ENCODE measurements at regions not wholly inside any gene's neighbourhood (a gene's known extent, or its start where the extent isn't known, plus 50 kb on each side); places are given as distances from the start of the nearest gene placed in this dataset.

GRCh38 chr3:74332165-74332564 lies 282.3 kb downstream of the CNTN3 start:
- Histone ChIP-seq H3K4me3 (ENCODE audit: low read depth, low read length, poor library complexity, severe bottlenecking) (no peak overlapping the region), H3K4me1 (ENCODE audit: insufficient read depth, low read length, poor library complexity, severe bottlenecking) (no peaks in the 10 kb centered on the region), H3K27ac (ENCODE audit: low read depth, low read length, poor library complexity, severe bottlenecking) (no peak overlapping the region), H3K9me3 (ENCODE audit: low read depth, low read length, poor library complexity, severe bottlenecking) (no peaks in the 10 kb centered on the region), H3K36me3 (ENCODE audit: insufficient read depth, low read length, poor library complexity, severe bottlenecking) (no peaks in the 10 kb centered on the region), H3K27me3 (replicated peaks; ENCODE audit: insufficient read depth, low read depth, low read length, poor library complexity) (no peaks in the 10 kb centered on the region)
- TF ChIP-seq CTCF (conservative IDR thresholded peaks at IDR 0.05; ENCODE audit: low read depth, low read length) = no peak
- no peak for TF ChIP-seq EZH2 (IDR thresholded peaks at IDR 0.05; ENCODE audit: borderline replicate concordance, low read depth, low read length, poor library complexity, severe bottlenecking)
- ChIA-PET POLR2A (ENCODE audit: low non-redundant PET) (no interaction called here), CTCF (no interaction called here)
- intact Hi-C loops (cut with micrococcal nuclease; ENCODE audit: unreplicated experiment) = no loop called here
- no peak for DNase-seq (ENCODE audit: low spot score)
- BruUV-seq (replicated peaks) = no TSS peak

- H3K27me3 ChIP-seq (replicated peaks; ENCODE audit: insufficient read depth, low read depth, low read length, poor library complexity) = no peaks in the 10 kb centered on the region
Measured at GRCh38 chr3:74331711-74332110, 282.7 kb downstream of the CNTN3 start.

GRCh38 chr3:74329096-74329495 lies 285.4 kb downstream of the CNTN3 start:
- TF ChIP-seq EZH2 (IDR thresholded peaks at IDR 0.05; ENCODE audit: borderline replicate concordance, low read depth, low read length, poor library complexity, severe bottlenecking) = no peak
- no peak for TF ChIP-seq CTCF (conservative IDR thresholded peaks at IDR 0.05; ENCODE audit: low read depth, low read length)
- CTCF ChIA-PET = no interaction called here
- Histone ChIP-seq H3K27ac (ENCODE audit: low read depth, low read length, poor library complexity, severe bottlenecking) (no peak overlapping the region), H3K4me3 (ENCODE audit: low read depth, low read length, poor library complexity, severe bottlenecking) (no peak overlapping the region), H3K36me3 (ENCODE audit: insufficient read depth, low read length, poor library complexity, severe bottlenecking) (no peaks in the 10 kb centered on the region), H3K27me3 (replicated peaks; ENCODE audit: insufficient read depth, low read depth, low read length, poor library complexity) (no peaks in the 10 kb centered on the region), H3K9me3 (ENCODE audit: low read depth, low read length, poor library complexity, severe bottlenecking) (no peaks in the 10 kb centered on the region), H3K4me1 (ENCODE audit: insufficient read depth, low read length, poor library complexity, severe bottlenecking) (no peaks in the 10 kb centered on the region)
- DNase-seq (ENCODE audit: low spot score) = no peak
- POLR2A ChIA-PET (ENCODE audit: low non-redundant PET) = no interaction called here
- no TSS peak for BruUV-seq (replicated peaks)
- intact Hi-C loops (cut with micrococcal nuclease; ENCODE audit: unreplicated experiment) = no loop called here

More at GRCh38 chr3:74331711-74332110, 282.7 kb downstream of the CNTN3 start:
- Histone ChIP-seq H3K36me3 (ENCODE audit: insufficient read depth, low read length, poor library complexity, severe bottlenecking) (no peaks in the 10 kb centered on the region), H3K27ac (ENCODE audit: low read depth, low read length, poor library complexity, severe bottlenecking) (no peak overlapping the region), H3K9me3 (ENCODE audit: low read depth, low read length, poor library complexity, severe bottlenecking) (no peaks in the 10 kb centered on the region), H3K4me1 (ENCODE audit: insufficient read depth, low read length, poor library complexity, severe bottlenecking) (no peaks in the 10 kb centered on the region), H3K4me3 (ENCODE audit: low read depth, low read length, poor library complexity, severe bottlenecking) (no peak overlapping the region)
- no peak for DNase-seq (ENCODE audit: low spot score)
- BruUV-seq (replicated peaks) = no TSS peak
- intact Hi-C loops (cut with micrococcal nuclease; ENCODE audit: unreplicated experiment) = no loop called here
- ChIA-PET CTCF (no interaction called here), POLR2A (ENCODE audit: low non-redundant PET) (no interaction called here)
- no peak for TF ChIP-seq CTCF (conservative IDR thresholded peaks at IDR 0.05; ENCODE audit: low read depth, low read length)
- TF ChIP-seq EZH2 (IDR thresholded peaks at IDR 0.05; ENCODE audit: borderline replicate concordance, low read depth, low read length, poor library complexity, severe bottlenecking) = no peak
